C4-2B (cell line): ENCODE measurements at regions not wholly inside any gene's neighbourhood (a gene's known extent, or its start where the extent isn't known, plus 50 kb on each side); places are given as distances from the start of the nearest gene placed in this dataset.

Source experiments
- H3K27ac ChIP-seq: fragments of 450-650 bp; 2 replicates; pipeline ENCODE4 v1.5.1; 2017
- ZFX ChIP-seq: fragments of 450-650 bp; IDR thresholded peaks from 2 replicates; pipeline ENCODE4 v1.6.1; 2017
- TF ChIP-seq, protein P1 (sequence below): fragments of 450-650 bp; conservative IDR thresholded peaks from 2 replicates; pipeline ENCODE4 v1.5.1; 2017; ENCODE audit warnings: mild to moderate bottlenecking

DNA sequence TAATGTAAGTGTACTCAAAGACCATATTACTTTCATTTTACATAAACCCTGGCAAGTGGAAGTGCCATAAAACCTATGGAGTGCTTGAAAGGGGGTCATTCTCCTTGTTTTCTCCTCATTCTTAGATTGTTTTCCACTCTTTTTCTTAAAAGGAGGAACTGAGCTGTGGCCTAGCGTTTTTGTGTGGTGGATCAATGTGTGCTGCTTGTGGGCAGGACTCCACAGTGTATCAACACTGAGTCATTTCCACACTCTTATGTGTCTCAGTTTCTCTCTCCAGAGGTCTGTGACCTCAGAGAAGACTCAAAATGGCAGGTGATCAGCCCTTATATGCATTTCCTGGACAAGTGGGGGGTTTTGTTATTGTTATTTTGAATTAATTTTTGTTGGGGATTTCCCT, 516.1 kb upstream of the CDH10 start:
- no peak overlapping the region for H3K27ac ChIP-seq
- TF ChIP-seq ZFX = no peak
- TF ChIP-seq, protein P1, sequence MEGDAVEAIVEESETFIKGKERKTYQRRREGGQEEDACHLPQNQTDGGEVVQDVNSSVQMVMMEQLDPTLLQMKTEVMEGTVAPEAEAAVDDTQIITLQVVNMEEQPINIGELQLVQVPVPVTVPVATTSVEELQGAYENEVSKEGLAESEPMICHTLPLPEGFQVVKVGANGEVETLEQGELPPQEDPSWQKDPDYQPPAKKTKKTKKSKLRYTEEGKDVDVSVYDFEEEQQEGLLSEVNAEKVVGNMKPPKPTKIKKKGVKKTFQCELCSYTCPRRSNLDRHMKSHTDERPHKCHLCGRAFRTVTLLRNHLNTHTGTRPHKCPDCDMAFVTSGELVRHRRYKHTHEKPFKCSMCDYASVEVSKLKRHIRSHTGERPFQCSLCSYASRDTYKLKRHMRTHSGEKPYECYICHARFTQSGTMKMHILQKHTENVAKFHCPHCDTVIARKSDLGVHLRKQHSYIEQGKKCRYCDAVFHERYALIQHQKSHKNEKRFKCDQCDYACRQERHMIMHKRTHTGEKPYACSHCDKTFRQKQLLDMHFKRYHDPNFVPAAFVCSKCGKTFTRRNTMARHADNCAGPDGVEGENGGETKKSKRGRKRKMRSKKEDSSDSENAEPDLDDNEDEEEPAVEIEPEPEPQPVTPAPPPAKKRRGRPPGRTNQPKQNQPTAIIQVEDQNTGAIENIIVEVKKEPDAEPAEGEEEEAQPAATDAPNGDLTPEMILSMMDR = no peak

DNA sequence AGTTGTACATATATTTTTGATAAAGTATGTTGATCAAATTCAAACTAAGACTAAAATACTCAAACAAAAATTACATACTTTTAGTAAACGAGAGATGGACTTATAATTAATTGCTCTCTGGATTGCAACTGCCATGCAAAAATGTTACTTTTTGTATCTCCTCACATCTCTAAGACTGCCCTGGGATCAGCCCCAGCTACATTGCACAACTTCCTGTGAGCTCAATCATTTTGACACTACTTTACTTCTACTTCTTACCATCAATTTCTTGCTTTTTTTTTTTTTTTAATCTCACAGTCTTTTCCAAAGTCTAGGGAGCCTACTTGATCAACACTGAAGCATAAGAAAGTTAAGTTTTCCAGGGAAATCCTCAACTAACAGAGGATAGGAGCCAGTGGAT, 506.0 kb upstream of the CDH10 start:
- no peak for TF ChIP-seq ZFX
- TF ChIP-seq, protein P1 = no peak
- H3K27ac ChIP-seq = no peak overlapping the region

DNA sequence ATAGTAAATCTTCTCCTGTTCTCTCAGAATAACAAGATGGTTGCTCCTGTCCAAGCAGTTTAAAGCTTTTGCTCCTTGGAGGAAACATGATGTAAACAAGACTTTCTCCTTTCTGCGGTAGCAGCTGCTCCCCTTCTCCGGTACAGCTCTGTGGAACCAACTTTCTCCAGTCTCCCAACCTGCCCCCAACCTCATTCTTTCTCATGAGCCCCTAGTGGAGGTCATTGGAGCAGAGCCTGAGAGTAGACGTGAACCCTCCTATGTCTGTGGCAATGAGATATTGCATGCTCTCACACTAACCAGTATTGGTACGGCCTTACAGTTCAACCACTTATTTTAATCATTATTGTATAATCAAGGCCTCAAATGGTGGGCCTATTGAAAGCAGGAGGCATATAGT, 483.8 kb upstream of the CDH10 start:
- no peak overlapping the region for H3K27ac ChIP-seq
- TF ChIP-seq, protein P1 = no peak
- TF ChIP-seq ZFX = no peak

DNA sequence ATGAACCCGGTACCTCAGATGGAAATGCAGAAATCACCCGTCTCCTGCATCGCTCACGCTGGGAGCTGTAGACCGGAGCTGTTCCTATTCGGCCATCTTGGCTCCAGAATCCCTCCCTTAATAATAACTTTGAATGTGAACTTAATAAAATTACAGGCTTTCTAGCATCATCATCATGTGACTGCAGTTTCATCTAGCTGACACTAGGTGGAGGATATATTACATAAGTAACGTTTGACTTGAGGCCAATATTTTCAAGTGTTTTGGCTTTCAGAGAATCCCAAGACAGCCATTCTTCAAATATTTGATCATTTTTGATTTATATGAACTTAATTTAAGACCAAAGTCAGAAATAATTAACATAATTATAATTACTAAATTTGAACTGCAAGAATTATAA, 474.9 kb upstream of the CDH10 start:
- TF ChIP-seq, protein P1 = peak; percentile 74
- no peak for TF ChIP-seq ZFX
- no peak overlapping the region for H3K27ac ChIP-seq

DNA sequence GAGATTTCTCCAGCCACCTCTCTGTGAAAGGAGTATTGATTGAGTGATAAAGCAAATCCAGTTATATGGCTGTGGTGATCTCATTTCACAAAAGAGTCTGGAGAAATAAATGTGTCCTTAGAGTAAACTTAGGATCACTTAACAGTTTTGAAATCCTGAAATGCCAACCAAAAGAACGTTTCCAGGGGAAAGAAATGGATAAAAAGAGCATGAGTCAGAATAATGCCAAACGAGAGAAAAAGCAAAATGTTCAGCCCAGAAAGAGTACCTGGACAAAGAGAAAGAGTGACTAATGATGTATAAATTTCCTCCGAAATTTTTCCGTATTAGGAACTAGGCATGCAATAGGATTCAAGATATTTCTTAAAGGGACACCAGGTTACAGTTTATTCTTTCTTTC, 463.1 kb upstream of the CDH10 start:
- TF ChIP-seq ZFX = no peak
- TF ChIP-seq, protein P1 = no peak
- no peak overlapping the region for H3K27ac ChIP-seq

DNA sequence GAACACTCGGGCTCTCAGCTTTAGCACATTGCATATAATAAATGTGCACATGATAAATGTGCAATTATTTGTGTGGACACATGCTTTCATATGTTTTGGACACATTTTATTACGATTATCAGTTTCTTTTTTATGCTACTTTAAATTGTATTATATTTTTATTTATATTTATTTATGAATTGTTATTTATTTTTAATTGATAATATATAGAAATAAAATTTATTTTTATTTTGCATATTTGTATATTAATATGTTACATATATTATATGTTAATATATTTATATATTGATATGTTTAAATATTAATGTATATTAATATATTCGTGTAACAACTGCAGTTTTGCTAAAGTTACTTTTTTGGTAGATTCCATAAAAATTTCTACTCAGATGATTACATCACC, 454.8 kb upstream of the CDH10 start:
- H3K27ac ChIP-seq = no peak overlapping the region
- TF ChIP-seq ZFX = no peak
- TF ChIP-seq, protein P1 = no peak

DNA sequence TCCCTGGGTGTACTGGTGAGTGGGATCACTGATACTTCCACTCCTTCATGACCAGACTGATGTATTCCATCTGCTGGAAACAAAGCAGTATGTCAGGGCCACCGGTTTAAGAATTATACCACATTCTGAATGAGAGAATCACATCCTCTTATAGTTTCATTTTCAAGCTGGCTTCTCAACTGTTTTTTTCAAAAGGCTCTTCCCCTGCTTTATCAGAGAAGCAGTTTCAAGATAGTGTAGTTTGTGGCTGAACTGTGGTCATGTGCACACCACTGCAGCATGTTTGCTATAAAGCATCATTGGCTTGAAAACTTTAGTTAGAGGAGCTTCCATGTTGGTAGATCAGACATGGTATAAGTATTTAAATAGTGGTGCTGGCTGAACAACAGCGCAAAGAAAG, 450.5 kb upstream of the CDH10 start:
- no peak for TF ChIP-seq ZFX
- TF ChIP-seq, protein P1 = no peak
- H3K27ac ChIP-seq = no peak overlapping the region
